ENCODE measurements at regions not wholly inside any gene's neighbourhood (a gene's known extent, or its start where the extent isn't known, plus 50 kb on each side); places are given as distances from the start of the nearest gene placed in this dataset.

DNA sequence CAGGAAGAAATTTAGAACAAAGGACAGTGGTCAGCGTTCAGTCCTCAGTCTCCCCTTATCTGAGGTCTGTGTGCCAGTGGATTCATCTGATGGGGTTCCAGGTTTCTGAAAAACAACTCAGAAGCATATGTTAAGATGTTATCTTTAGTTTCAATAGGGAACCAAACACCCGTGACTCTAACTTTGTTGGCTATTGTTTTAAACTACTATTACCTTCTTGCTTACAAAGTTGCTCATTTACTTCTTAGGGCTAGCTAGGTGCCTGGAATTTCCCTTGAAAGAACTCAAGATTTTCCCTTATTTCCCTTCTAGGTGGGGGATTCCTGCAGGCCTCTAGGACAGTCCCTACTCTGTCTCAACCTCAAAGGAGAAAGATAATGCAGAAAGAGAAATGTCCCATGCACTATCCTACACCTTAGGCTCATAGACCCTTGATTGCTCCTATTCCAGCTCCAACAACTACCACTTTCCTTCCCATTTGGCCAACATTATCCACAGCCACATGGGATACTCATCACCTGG lies 192.5 kb upstream of the LYZL1 start:
- no peak for DNase-seq

DNA sequence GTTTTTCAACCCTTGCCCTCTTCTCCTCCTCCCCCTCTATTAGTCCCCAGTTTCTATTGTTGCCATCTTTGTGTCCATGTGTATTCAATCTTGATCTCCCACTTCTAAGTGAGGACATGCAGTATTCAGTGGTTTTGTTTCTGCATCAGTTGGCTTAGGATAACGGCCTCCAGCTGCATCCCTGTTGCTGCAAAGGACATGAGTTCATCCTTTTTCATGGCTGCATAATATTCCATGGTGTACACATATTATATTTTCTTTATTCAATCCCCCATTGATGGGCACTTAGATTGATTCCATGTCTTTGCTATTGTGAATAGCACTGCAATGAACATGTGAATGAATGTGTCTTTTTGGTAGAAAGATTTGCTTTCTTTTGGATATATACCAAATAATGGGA lies 190.4 kb upstream of the LYZL1 start:
- no peak for DNase-seq

DNA sequence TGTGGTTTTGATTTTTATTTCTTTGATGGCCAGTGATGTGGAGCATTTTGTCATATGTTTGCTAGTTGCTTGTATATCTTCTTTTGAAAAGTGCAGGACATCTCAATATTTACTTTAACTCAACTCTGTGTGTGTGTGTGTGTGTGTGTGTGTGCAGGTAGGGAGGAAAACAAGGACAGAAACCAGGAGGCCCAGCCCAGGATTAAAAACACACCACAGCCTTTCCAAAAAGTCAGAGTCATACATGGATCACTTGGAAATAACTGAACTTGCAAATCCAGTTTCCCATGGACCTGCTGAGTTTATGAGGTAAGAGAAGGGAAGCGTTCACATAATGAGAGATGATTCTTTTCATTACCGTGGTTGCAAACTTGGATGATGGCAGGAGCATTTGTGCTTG lies 189.9 kb upstream of the LYZL1 start:
- DNase-seq: no peak

DNA sequence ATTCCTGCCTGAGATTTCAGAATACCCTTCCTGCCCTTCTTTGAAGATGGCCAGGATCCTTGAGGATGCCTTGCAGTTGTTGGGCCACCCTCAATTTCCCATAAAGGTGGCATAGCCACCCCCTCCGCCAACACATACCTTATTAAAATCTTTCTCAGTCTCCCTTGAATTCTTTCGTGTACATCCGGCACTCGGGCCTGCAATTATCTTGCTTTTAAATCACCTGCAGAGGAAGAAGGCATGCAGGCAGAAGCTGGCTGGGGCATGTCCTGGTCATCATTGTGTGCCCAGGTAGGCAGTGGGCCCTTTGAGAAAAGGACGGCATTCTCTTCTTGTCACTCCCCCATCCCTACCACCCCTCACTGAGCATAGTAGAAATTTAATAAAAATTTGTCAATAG lies 189.5 kb upstream of the LYZL1 start:
- no peak for DNase-seq

DNA sequence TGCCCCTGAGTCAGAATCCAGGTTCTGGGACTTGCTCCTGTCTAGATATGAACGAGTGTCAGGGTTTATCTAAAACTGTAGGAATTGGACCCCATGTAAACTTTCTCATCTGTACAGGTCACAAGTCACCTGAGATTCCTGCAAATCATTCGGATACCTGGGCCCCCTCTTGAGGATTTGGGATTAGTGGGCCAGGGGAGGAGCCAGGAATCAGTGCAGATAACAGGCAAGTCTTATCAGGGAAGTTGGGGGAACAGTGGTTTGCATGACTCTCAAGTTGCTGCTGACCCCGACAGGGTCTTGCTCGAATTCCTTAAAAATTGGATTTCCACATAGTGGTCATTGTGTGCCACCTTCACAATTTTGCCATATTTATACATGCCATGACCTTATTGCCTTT lies 188.4 kb upstream of the LYZL1 start:
- DNase-seq: no peak

DNA sequence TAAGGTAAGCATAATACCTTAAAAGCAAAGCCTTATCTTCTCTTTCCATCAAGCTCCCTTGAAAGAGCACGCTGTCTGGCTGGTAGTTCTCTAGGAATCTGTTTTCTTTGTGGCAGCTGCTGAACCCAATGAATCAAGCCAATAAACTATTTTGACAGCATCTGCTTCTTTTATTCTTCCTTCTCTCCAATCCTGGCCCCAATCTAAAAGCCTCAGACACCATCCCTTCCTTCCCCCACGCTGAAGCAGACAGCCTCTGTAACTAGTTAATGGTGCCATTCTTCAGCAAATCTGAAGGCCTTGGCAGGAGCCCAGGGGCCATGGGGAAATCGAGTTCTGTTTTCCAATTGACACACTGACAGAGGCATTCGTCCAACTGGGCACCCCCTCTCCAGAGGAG lies 186.6 kb upstream of the LYZL1 start:
- no peak for DNase-seq

DNA sequence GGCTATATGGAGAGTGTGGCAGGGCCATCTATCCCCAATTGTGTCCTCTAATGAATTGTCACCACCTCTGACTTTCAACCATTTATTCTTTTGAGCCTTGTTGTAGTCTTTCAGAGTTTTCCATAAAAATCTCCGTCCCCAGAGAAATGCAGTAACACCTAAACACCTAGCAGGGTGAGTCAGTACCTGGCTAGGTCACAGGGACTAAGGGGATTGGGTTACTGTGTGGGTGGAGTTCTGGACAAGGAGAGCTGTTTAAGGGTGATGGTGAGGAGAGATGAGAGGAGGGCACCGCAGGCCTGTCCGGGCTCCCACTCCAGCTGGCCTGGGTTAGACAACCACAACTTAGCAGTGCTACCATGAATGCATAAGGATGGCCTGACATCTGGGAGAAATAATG lies 186.2 kb upstream of the LYZL1 start:
- no peak for DNase-seq

DNA sequence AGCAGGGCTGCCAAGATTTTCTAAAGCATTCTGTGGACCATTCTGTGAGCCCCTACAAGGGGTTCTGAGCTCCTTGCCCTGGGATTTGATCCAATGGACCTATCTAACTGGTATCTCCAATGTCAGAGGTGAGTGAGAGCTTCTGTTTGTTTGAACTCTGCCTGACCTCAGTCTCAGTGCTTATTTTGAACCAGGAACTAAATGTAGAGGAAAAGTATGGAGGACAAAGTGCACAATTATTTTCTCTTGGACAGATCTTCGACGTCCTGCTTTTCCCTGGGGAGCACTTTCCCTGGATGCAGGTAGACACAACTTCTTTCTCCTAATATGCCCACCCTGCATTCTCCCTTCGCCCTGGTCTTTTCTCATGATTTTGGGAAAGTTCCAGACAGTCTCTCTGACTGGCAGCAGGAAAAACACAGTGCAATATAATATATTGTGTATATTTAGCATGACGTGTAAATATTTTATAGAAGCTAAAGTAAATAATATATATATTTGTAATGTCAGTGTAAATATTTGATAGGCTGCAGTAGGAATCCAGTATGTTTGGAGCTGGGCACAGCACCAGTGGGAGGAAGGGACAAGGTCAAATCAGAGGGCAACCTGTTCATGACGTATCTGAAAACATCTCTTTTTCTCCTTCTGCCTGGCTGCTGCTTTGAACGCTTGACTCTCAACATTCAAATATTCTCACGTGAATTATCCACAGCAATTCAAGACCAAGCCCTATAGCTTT lies 184.0 kb upstream of the LYZL1 start:
- no peak for DNase-seq

DNA sequence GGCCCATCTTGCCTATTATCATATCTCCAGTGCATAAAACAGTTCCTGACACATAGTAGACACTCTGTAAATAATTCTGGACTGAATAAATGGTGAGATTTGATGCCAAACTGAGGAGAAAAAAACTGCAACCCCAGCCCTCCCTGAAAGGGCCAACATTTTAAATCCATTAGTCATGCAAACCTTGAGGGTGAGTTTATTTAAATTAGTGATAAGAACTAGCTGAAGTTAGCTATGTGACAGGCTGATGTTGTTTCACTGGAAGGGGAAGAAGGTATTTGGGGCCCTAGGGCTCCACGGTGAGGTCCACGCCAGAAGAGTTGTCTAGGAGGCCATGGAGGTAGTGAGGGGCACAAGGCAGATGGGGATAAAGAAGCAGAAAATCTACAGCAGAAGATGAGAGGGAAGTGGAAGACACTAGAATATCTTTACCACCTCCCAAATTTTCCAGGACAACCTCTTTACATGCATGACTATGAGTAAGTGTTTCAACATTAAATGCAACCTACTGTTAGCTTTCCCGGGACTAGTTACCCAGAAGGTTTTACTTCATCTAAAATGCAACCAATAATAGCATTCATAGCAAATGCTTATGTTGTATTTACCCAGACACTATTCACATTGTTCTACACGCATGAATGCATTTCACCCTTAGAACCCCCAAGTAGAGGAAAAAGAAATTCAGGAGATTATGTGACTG lies 183.2 kb upstream of the LYZL1 start:
- DNase-seq: no peak

DNA sequence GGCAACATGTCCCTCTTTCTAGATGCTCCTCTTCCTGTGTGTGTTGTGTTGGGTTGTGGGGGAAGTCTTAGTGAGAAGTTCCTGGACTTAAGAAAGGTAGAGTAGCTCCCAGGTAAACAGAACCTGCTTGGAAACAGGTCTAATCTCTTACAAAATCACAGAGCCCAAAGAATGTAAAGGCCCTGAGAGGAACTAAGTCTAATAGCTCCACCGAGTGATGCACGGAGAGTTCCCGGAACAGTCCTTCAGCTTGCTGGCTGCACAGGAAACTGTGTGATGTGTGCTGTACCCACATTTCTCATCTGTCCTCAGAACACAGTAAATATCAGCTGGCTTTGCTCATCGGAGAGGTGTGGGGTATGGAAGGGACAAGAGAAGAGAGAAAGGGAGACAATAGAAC lies 182.6 kb upstream of the LYZL1 start:
- no peak for DNase-seq

DNA sequence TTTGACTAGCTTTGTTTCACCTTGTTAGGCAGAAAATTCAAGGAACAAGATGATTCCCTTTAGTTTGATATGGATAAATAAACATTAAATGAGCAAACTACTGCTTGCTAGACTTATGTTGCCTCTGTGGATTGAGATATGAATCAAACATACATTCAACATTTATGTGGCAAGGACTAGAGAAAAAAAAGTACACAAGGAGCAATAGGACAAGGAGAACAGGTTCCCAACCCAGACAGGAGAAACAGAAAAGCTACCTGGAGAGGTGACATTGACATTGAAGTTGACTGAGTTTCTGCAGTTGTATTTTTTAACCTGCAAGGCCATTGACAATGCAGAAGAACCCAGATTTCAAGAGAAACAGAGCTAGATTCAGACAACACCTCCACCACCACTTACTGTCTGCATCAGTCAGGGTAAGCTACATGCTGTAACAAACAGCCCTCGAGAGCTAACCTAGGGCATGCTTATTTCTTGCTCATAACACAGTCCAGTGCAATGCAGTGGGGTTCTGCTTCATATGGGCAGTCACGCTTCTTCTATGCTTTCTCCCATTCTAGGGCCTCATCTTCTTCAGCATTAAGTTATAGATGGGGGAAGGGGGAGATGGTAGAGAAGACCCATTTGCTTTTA lies 180.9 kb upstream of the LYZL1 start:
- DNase-seq: no peak

DNA sequence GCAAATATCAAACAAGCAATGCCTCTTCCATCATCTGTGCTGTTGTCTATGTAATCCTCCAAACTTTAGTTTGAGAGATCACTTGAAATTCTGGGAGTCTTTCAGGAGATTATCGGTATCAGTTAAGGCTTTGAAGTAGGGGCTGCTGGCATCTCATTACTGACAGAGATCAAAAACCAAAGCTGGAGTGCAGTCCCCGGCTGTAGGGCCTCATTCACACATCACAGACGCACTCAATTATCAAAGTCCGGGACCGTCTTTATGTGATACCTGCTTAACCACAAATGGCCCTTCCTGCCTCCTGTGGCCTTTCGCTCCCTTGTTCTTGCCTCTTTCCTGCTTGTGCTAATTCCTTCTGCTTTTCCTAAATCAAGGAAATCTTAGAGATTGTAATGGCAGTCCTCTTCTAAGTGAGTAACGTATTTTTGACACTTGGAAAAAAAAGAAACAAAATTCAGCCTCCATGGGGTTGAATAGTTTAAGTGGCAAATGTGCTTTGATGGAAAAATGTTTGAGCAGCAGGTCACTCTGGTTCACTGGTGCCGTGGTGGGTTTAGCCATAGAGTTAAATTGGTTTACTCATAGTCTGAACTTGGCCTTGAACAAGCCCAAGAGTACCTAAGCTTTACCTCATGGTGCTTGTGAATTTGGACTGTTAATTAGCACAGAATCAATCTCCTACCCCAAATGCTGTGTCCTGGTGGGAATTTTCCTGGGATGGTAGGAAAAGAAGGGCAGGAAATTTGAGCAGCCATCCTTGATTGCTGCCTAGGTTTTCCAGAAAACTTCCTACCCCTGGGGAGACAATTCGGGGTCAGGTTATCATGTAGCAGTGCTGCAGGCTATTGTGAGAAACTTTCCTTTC lies 178.9 kb upstream of the LYZL1 start:
- no peak for DNase-seq

DNA sequence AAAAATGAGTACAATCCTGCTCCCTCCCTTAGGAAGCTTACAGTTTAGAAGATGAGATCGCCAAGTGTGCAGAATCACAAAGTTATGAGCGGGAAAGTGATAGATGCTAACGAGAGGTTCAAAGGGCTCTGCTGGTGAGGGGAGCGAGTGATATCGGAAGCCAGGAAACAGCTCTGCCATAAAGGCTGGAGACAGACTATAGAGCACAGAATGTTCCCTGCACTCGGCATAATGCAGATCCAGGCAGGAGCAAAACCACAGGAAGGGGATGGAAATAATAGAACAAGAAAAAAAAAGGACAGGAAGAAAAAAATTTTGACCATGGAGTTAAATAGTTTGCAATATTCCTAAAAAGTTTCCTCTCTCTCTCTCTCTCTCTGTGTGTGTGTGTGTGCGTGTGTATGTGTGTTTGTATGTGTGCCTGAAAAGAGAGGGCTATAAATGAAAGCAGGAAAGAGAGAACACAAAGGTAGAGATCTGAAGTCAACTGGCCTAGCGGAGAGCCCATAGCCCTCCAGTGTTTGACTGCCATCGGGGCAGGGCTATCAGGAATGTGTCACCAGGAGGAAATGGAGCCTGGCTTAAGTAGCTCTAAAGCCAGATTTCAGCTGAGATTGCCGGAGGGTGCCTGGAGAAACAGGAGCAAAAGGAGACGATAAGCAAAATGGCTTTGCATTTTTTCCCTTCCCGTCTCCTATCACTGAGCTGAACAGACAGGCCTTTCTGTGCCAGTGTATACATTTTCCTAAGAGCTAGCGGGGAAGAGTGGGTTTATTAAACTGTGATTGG lies 175.8 kb upstream of the LYZL1 start:
- DNase-seq: no peak

DNA sequence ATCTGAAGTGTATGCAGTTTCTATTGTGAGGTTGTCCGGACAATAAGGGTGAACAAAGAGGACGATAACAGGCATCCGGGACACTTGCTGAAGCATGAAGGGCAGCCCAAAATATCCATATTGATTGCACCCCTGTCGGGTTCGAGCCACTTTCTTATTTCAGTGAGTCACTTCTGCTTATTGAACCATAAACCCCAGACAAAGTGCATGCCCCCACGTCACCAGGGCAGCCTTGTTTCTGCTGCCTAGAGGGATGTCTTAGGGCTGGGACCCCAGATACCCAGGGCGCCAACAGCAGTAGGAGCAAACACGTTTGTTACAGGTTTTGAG lies 175.3 kb upstream of the LYZL1 start:
- no peak for DNase-seq

DNA sequence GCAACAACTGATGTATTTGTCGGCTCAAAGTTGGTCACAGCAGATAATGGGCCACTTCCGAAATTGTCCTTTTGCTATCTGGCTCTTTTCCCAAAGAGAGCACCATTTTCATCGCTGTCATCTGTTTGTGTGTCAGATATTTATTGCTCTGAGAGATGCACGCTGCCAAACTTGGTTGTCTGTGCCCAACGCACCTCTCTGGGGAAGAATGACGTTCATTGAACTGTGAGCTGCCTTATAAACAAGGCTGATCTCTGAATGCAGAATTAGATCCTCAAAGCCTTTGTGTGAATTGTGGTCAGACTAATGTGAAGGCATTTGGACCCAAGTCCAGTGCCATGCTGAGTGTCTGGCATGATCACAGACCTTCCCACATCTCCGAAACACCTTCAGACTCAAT lies 174.7 kb upstream of the LYZL1 start:
- DNase-seq: no peak

DNA sequence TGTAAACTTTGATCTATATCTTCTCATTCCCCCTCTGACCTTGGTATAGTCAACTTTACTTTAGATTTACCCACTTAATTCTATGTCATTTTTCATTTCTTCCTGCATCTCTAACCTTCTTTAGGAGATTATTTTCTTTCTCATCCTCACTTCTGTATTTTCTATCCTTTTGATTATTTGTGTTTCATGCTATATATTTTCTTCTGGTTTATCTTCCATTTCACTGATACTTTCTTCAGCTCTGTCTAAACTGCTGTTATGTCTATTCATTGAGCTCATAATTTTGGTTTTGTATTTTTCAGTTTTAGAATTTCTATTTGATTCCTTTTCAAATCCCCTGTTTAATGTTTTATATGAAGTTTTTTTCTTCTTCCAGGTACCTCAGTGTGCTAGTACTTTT lies 171.1 kb upstream of the LYZL1 start:
- no peak for DNase-seq

DNA sequence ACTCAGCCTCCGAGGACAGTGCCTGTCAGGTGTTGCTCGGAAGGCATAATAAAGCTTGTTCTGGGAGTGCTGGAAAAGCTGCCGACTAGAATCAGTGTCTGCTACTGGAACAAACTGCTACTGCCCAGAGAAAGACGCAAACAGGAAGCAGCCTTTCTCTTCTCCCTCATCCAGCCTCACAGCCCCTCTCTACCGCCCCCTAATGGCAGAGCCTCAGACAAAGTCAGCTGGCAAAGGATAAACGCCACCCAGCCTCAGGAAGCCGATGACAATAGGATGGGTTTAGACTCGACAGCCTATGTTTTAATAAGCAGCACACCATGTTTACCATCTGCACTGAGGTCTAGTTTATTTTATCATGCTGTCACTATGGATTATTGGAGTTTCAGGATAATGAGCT lies 169.5 kb upstream of the LYZL1 start:
- DNase-seq: no peak

DNA sequence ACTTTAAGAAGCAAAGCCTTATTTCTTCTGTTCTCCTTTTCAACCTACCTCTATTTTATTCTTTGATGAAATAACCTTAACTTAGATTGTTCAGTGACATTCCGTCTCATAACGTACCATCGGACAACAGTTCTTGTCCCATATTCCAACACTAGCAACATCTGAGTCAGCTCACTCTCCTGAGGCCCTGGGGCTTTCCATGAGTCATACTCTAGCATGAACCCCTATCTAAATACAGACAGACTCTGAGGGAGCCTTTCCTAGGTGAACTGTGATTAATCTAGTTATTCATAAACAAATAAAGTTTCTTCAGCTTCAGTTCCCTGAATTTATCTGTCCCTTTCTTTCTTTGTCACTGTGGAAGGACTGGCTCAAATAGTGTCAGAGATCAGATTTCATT lies 168.7 kb upstream of the LYZL1 start:
- no peak for DNase-seq

DNA sequence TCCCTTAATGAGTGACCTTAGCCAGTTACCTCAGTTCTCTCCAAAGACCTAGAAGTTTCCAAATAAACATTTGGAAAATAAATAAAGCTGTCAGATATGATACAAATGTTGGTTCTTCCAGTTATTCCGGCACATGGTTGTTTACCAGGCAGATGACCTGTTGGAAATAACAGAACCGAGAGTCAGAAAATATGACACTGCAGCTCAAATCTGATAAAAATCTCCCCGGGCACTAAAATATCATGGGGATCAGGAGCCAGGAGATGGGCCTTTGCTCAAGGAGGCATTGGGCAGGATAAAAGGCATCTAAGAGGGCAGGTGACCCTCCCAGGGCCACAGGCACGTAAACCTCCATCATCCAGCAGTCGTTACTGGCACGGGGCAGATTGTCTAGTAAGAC lies 164.0 kb upstream of the LYZL1 start:
- no peak for DNase-seq

DNA sequence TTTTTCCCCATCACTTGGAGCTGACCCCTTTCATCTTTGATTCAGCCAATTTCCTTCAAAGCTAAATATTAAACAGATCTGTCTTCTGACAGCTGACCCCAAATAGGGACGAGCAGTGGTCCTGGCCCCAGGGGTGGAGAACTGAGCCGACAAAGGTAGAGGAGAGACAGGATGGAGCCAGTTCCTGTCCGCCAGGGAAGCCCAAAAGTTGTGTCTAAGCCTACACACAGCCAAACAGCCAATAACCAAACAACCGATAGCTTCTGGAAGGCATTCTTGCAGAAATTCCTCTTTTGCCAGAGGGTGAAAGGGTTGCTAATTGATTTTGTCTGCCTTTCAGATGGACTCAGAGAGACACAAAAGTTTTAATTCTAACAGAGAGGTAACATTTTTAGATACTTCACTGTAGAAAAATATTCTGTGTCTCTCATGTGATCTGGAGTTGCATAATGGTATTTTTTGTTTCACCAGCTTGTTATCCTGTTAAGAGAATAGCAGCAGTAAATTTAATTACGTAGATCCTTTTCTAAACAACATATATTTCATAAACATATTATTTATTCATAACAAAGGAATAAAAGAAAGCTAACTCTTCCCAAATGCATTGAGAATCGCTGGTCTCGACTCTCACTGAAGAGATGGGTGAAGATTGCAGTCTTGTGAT lies 161.7 kb upstream of the LYZL1 start:
- DNase-seq: no peak

DNA sequence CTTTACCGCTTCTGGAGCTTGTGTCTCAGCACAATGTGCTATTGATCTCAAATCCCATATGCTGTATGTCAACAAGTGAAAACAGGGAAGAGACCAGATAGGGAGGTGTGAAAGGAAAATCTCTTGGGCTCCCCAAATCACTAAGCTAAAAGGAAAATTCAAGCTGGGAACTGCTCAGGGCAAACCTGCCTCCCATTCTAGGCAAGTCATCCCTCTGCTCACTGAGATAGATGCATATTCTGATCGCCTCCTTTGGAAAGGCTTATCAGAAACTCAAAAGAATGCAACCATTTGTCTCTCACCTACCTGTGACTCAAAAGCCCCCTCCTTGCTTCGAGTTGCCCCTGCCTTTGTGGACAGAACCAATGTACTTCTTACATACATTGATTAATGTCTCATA lies 161.1 kb upstream of the LYZL1 start:
- no peak for DNase-seq

DNA sequence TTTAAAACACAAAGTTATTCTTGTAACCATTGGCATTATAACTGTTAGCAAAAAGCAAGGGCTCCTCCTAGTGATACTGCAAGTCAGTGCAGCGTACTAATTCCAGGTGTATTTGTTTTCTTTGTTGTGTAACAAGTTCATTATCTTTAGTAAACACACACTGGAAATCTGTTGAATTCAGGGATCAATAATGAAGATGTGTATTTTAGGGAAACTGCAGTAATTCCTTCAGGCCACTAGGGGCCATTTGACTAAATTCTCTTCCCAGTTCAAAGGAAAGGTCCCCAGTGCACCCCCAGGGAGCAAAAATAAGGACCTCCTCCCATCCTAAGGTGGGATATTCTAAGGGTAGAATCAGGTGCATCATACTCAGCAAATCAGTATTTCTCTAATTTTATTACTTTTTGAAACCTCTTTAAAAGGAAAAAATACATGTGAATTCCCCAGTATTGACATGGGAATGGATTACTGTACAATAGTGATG lies 158.6 kb upstream of the LYZL1 start:
- no peak for DNase-seq

All from CD4-positive, alpha-beta T cell treated with Interleukin-4 for 1 hour (primary cell).